LoVo (cell line): ENCODE measurements at regions not wholly inside any gene's neighbourhood (a gene's known extent, or its start where the extent isn't known, plus 50 kb on each side); places are given as distances from the start of the nearest gene placed in this dataset.
A peak's percentile ranks its signal among the peaks of the same experiment; 100 is the strongest.
"Not testable (repeated sequence)": the region's sequence is repeated elsewhere in the genome, so short reads cannot be mapped to it uniquely, and the experiment has no call there.

Experiments used
- DNase-seq: peaks from one replicate; pipeline ENCODE4 v3.0.0-alpha.2; 2016; ENCODE audit warnings: low spot score

GRCh38 chr3:73177827-73178226, 116.4 kb downstream of the EBLN2 start:
- DNase-seq: no peak

- DNase-seq: no peak
Measured at GRCh38 chr3:73179601-73180000, 118.1 kb downstream of the EBLN2 start.

DNA sequence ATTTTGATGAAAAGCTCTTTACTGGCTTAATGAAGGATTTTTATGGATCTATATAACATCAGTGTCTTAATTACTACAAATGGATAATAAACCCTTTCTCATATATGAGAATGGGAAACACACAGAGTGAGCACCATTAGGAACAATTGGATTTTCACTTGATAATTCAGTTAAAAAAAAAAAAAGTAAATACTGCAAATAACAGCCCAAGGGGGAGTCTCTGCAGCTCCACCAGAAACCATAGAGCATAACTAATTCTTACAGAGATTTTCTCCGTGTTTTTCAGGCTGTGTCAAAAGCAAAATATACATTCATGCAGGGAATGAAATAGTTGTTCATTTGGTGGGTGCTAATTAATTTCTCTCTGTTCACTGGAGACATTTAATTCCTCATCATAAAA, 125.3 kb downstream of the EBLN2 start:
- no peak for DNase-seq

GRCh38 chr3:73187328-73187727, 125.9 kb downstream of the EBLN2 start:
- DNase-seq: no peak

- no peak for DNase-seq
Measured at GRCh38 chr3:73188707-73189106, 127.2 kb downstream of the EBLN2 start.

DNA sequence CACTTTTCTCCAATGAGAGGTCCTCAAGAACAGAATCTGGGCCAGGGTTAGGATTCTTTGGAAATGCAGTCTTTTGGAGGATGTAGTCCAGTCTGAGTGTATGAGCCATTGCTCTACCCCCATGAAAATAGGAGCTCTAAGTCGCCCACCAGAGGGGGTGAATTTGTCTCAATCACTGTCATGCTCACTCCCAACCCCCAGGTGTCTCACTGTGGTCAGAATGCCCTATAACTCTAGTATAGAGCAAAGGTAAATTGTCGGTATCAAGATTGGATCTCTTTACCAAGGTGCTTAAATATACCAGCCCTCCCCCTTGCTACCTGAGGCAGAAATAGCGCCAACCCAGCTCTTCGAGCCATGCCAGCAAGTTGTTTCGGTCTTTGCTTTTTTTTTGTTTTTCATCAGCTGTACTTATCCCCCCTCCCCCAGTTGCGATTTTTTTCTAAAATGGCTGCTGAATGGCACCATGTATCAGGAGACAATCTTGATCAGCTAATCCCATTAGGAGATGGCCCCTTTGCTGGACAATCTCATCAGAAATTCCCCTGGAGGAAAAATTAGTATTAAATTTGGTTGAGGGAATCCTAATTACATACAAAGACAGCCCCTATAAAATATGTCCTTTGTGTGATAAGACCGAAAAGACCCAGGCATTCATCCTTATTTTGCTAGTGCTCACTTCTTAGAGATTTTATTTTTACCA, 130.7 kb downstream of the EBLN2 start:
- DNase-seq: peak; percentile 1

- DNase-seq: not testable (repeated sequence)
Measured at GRCh38 chr3:73193943-73194342, 132.5 kb downstream of the EBLN2 start.

DNA sequence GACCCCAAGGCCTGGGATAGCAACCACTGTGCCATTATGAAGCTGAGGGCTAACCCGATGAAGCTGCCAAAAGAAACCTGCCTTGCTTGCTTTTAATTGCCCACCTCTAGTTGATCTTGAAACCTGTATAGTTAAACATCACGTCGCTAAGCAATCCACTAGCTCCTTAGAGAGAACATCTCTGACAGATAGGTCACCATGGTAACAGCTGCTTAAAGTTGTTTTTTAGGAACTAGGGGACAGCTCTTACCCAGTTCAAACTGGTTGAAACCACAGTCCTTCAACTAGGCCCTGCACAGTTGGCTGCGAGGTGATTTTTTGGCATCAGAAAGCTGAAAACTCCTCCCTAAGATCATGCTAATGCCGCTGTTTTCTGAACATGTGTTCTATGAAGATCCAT, 135.7 kb downstream of the EBLN2 start:
- DNase-seq: no peak

GRCh38 chr3:73203101-73203500, 141.6 kb downstream of the EBLN2 start:
- no peak for DNase-seq

- no peak for DNase-seq
Measured at GRCh38 chr3:73203633-73204032, 142.2 kb downstream of the EBLN2 start.

DNA sequence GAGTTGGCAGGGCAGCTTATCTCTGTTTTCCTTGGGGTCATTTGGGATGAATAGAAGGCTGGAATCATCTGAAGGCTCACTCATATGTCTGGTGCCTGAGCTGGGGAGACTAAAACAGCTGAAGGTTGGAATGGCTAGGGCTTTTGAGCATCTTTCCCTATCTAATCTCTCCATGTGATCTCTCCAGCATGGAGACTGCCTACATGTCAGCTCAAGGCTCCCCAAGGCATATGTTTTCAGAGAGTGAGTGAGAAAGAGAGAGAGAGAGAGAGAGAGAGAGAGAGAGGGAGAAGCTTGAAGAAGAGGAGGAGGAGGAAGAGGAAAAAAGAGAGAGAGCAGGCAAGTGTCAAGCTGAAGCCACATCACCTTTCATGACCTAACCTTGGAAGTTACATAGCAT, 143.4 kb downstream of the EBLN2 start:
- DNase-seq: no peak

DNA sequence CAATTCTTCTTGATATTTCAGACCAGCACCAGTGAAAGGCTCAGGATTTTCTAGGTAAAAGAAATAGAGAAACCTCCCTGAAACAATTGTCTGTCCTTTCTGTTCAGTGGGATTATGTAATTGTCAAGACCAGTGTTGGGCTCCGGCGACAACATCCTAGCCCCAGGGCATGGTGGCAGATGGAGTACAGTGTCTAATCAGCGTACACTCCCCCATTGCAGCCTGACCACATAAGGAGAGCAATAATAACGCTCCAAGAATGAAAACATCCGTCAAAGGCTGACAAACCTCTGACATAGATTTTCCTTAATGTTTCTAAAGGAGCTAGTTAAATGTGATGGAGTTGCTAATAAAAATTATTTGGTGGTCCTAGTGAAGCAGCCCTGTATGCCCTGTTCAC, 144.6 kb downstream of the EBLN2 start:
- DNase-seq: no peak

GRCh38 chr3:73207946-73208440, 146.5 kb downstream of the EBLN2 start:
- DNase-seq: no peak

GRCh38 chr3:73210759-73211158, 149.3 kb downstream of the EBLN2 start:
- DNase-seq: no peak

- DNase-seq: no peak
Measured at GRCh38 chr3:73212683-73213082, 151.2 kb downstream of the EBLN2 start.

GRCh38 chr3:73213896-73214295, 152.4 kb downstream of the EBLN2 start:
- DNase-seq: no peak

DNA sequence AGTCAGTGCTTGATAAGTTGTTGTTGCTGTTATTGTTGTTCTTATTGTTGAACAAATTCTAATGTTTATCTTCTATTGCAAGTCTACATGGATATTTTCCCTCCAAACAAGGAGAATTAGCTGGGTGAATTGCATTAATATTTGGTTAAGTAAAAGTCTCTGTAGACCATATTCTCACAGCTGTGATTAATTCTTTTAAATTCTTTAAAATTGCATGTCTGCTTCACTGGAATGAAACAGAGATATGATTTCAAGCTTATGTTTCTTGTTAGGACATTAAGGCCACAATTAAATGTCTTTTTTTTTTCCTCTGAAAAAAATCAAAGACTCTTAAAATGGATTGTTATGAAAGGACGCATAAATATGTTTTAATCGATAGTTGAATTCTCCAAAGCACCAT, 153.4 kb downstream of the EBLN2 start:
- DNase-seq: no peak

GRCh38 chr3:73215281-73215680, 153.8 kb downstream of the EBLN2 start:
- no peak for DNase-seq

- no peak for DNase-seq
Measured at GRCh38 chr3:73215901-73216300, 154.4 kb downstream of the EBLN2 start.

GRCh38 chr3:73216310-73216709, 154.9 kb downstream of the EBLN2 start:
- DNase-seq: no peak

DNA sequence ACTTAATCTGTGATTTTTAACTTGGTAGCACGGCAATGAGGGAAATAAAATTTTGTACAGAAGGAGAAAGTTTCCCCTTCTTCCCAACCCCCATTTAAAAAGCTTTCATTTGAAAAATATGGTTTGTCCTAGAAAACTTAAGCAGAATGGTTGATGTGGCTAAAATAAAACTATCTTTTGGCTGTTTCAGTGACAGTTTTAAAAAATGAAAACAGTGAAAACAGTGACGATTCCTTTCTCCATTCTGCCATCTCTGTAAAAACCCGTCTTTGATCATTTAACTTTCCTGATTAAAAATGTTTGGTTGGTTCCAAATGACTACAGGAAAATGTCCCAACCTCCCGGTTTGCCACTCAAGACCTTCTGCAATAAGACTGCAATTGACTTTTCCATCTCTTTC, 160.7 kb downstream of the EBLN2 start:
- DNase-seq: no peak

DNA sequence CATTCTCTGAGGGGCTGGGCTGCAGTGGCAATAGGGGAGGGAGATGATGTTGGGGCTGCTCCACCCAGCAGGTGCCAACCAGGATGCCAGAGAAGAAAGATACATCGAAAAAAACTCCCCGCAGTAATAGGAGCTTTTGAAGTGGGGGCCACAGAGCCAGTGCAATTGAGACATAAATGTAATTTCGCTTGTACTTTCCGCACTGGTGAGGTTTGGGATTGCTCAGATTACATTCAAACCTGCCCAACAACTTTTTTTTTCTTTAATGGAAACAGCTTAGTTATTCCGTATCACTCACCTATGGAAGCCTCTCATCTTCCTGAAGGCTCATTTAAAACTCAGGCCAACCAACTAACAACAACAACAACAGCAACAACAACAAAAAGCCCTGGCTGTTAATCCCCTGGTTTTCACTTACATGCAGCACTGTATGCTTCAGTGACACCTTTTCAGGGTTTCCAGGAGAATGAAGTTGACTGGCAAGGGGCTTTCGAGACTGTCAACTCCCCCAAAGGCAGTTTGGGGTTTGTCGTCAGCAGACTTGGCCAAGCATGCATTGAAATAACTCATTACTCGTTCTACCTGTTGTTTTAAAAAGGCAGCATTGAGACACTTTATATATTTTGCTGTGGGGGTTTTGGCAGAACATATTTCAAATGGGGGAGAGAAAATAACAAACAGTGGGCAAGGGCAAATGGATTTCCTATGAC, 163.8 kb downstream of the EBLN2 start:
- DNase-seq: no peak

GRCh38 chr3:73225991-73226390, 164.5 kb downstream of the EBLN2 start:
- no peak for DNase-seq

- no peak for DNase-seq
Measured at GRCh38 chr3:73228000-73228399, 166.5 kb downstream of the EBLN2 start.
